Skin epidermis (tissue), 12 donors: ENCODE measurements at regions not wholly inside any gene's neighbourhood (a gene's known extent, or its start where the extent isn't known, plus 50 kb on each side); places are given as distances from the start of the nearest gene placed in this dataset.

Source experiments
- H3K27ac ChIP-seq, 21 experiments: fragments of 200-600 bp; sonication (generic) in 11 of 21; one replicate each; pipeline ENCODE4 v1.5.0; 2020; ENCODE audit warnings: mild to moderate bottlenecking in 3 of 21, inconsistent platforms in 2 of 21, moderate library complexity in 2 of 21
- H3K4me3 ChIP-seq, 7 experiments: fragments of 200-600 bp; sonication (generic) in 2 of 7; one replicate each; pipeline ENCODE4 v1.5.0; 2020; ENCODE audit warnings: inconsistent platforms in 2 of 7, mild to moderate bottlenecking in 2 of 7, moderate library complexity in 1 of 7

DNA sequence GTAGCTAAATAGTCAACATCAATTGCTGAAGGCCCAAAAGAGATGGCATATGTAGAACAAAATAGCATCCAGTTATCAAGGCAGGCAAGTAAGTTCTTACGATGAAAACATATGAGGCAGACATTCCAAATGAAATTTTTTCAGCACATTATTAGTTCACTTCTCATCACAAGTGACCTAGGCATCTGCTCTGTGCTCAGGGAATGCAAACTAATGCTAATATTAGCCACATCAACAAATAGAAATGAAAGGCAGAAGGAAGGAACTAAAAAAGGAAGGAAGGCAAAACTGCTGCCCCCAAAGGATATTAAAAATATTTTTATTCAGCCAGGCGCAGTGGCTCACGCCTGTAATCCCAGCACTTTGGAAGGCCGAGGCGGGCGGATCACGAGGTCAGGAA is 51.2 kb upstream of the ROCK1 start:
- no peak overlapping the region for H3K4me3 ChIP-seq
- H3K27ac ChIP-seq, result peak overlapping the region in 4 of 21 experiments; percentile 50 to 69 (median 58)

DNA sequence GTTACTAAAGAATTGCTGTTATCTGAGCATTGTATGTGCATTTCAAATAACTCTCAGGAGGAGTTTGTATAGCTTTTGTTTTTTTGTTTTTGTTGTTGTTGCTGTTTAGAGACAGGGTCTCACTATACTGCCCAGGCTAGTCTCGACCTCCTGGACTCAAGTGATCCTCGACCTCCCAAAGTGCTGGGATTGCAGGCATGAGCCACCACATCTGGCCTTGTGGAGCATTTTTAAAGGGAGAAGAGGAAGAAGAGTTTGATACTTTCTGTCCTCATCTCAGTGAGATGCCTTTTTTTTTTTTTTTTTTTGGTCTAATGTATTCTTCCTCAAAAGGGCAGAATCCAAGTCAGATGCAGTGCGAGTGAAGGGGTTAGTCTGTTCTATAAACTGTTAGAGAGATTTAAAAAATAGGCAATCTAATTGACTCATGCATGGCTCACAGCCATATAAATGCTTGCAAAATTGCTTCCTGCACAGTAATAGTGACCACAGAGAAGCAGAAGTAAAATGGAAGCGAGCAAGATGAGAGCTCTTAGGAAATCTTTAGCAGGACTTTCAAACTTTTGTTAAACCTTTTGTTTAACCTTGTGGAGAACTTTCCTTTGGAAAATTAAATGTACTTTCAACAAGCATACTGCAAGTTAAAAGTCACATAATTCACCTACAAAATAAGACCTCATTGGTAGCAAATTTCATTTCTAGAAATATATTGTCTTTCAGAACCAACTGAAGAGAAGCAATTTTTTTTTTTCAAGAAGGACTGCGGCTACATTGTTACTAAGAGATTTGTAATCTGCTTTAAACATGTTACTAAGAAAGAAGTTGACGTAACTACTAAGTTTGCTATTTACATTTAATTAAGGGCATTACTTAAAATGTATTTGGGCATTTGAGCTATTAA is 52.3 kb upstream of the ROCK1 start:
- no peak overlapping the region for H3K4me3 ChIP-seq
- H3K27ac ChIP-seq, result peak overlapping the region in 12 of 21 experiments; percentile 13 to 69 (median 50)

- Histone ChIP-seq H3K4me3 (no peak overlapping the region), H3K27ac (peak overlapping the region in 11 of 21 experiments; percentile 19 to 57 (median 30))
Observed at GRCh38 chr18:21164548-21165095, 53.0 kb upstream of the ROCK1 start.

DNA sequence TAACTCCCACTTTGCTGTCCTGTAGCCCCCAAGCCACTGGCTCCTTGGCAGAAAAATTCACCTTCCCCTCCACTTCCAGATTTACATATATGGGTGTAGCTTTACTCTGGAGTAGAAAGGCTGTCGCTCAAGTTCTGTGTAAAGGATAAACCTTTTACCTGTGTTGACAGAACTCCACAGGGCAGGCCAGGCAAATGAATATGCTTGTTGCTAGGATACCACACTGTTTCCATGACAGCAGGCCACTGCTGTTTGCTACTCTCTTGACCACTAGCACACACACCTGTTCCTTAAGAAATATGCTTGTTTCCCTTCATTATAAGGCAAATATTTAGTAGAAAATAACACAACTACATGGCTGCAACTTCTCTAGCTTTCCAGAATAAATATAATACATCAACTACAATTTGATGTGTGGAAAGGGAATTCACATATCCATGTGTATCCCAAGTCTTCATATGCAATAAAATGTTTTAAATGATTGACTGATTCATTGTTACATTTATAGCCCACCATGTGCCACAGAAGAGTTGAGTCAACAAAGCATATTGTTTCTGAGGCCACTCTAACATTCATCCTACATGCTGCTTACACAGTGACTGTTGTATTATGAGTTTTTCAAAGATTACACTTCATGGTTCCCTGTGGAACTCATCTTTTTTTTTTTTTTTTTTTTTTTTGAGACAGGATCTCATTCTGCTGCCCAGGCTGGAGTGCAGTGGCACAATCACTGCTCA is 56.2 kb upstream of the ROCK1 start:
- H3K4me3 ChIP-seq, result no peak overlapping the region
- H3K27ac ChIP-seq, result no peak overlapping the region

DNA sequence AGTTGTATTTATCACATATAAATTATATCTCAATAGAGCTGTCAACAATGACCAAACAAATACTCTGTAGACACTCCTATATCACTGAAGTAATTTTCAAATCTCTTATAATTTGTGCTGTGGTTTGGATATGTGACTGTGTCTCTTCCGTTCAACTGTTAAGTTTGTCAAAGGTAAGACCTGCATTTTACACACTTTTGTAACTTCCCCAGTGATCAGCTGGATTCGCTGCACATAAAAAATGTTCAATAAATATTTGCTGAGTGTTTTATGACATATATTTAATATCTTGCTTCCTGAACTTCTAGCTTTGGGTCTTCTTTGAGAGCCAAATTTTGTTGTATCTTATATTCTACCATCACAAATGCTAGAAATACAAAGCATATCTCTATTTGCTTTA is 57.3 kb upstream of the ROCK1 start:
- no peak overlapping the region for H3K27ac ChIP-seq

GRCh38 chr18:21177822-21178221 is 64.2 kb upstream of the GREB1L start:
- no peak overlapping the region for H3K4me3 ChIP-seq

More for the DNA sequence above, 57.3 kb upstream of the ROCK1 start:
- H3K4me3 ChIP-seq, result no peak overlapping the region

DNA sequence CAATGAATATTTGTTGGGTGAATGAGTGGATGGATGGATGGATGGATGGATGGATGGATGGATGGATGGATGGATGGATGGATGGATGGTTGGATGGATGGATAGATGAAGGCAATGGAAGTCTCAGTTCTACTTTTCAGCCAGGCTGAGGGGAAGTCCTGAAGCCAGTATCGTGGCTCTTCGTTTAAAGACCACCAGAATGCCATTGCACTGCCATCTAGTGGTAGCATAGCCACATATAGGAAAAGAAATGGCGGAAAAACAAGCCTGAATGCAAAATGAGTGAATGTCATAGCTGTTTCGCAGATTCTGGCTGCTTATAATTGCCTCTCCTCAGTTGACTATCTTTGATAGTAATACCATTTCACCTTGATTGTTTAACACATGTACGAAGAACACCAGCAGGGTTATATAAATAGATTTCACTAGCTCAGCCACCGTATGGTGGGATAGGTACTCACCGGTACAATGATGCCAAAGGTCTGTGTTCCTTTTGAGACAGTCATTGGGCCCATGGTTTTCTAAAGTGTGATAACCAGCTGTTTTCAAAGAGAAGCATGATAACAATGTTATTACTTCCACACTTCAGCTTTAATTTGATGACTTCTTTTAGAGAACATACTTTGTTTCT is 62.3 kb upstream of the GREB1L start:
- Histone ChIP-seq H3K27ac (no peak overlapping the region), H3K4me3 (no peak overlapping the region)

More at GRCh38 chr18:21177822-21178221, 64.2 kb upstream of the GREB1L start:
- no peak overlapping the region for H3K27ac ChIP-seq

GRCh38 chr18:21180588-21180987 is 61.4 kb upstream of the GREB1L start:
- Histone ChIP-seq H3K4me3 (no peak overlapping the region), H3K27ac (no peak overlapping the region)

DNA sequence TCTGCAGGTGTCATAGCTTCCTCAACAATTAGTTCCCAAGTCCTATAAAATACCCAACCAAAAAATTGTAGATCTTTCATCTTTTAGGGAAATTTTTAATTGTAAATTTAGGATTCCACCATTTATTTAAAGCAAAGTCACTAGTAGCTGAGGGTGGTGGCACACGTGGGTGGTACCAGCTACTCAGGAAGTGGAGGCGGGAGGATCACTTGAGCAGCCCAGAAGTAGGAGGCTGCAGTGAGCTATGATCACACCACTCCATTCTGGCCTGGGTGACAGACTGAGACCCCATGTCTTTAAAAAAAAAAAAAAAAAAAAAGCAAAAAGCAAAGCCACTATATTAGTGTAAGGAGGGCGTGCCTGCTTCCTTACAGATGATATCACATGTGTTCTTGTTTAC is 60.3 kb upstream of the GREB1L start:
- no peak overlapping the region for H3K27ac ChIP-seq
- H3K4me3 ChIP-seq, result no peak overlapping the region

DNA sequence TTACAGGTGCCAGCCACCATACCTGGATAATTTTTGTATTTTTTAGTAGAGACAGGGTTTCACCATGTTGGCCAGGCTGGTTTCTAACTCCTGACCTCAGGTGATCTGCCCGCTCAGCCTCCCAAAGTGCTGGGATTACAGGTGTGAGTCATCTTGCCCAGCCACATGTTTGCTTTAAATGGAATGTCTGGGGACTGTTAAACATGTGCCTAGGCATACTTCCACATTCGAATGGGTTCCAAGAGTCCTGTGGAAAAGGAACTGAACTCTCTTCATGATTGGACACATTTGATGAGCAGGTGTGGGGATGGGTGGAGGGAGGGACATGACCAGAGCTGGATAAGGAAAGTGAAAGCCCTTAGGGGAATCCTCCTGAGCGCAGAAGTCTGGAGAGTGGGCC is 58.4 kb upstream of the GREB1L start:
- H3K27ac ChIP-seq, result peak overlapping the region in 1 of 21 experiments; percentile 7
- H3K4me3 ChIP-seq, result no peak overlapping the region

GRCh38 chr18:21184396-21184996 is 57.5 kb upstream of the GREB1L start:
- H3K27ac ChIP-seq, result peak overlapping the region in 1 of 21 experiments; percentile 23
- no peak overlapping the region for H3K4me3 ChIP-seq

DNA sequence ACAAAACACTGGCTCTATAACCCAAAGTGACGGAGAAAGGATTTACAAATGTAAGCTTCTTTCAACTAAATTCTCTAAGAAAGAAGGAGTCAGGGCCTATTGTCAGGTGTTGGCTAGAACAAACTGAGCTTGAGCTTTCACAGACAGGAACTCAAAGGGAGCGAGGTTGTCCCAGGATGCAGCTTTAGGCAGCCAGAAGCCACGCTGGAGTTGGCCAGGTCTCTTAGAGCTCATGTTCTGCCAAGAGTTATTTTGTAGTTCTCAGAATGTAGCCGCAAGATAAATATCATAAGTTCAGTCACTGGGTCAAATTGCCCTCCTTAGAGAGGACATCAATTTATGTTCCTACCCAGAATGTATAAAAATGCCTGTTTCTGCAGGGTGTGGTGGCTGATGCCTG is 54.1 kb upstream of the GREB1L start:
- Histone ChIP-seq H3K4me3 (no peak overlapping the region), H3K27ac (no peak overlapping the region)

DNA sequence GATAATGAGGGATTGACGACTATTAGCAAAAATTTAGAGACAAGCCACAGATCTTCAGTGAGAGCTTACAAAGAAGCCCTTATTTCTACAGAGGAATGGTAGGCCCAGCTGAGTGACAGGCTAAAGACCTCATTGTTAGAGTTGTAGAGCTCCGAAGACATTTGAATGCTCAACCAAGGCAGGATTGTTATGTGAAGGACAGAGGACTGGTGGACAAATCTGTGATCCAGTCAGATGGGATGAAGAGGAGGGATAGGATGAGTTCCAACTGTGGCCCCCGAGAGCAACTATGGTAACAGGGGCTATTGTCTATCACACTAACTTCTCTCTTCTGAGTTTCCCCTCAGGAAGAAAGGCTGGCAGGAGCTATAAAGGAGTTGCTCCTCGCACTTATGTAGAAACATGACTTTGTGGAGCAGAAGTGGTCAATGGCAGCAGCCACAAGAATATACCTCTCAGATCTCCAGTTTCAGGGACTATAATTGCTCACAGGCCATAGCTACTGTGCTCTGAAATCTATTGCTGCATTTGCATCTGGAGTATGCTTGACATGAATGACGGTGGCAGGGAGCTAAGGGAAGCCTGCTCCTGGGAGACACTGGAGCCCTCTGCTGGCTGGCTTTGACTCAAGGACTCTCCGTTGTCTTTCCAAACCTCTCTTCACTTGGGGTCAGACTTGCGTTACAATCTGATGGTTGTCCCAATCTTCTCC is 50.3 kb upstream of the GREB1L start:
- Histone ChIP-seq H3K27ac (no peak overlapping the region), H3K4me3 (no peak overlapping the region)
